Lower leg skin (tissue), 4 donors: ENCODE measurements at regions not wholly inside any gene's neighbourhood (a gene's known extent, or its start where the extent isn't known, plus 50 kb on each side); places are given as distances from the start of the nearest gene placed in this dataset.

ENCODE experiments used
- DNase-seq, 2 donors: peaks; one replicate each; pipeline ENCODE4 v3.0.0-alpha.2; 2019; ENCODE audit warnings: low spot score in 2 of 2
- H3K4me3 ChIP-seq: fragments of 200-600 bp; sonication (generic); 2 replicates; pipeline ENCODE4 v1.5.1; 2017; ENCODE audit warnings: mild to moderate bottlenecking, low read depth; ENCODE audit not compliant: poor library complexity, severe bottlenecking
- POLR2A ChIP-seq, 2 donors: fragments of 450-650 bp; IDR thresholded peaks; one replicate each; pipeline ENCODE4 v1.6.1; 2016 to 2017; ENCODE audit warnings: antibody characterized with exemption in 2 of 2, mild to moderate bottlenecking in 1 of 2, moderate library complexity in 1 of 2
- WGBS, 2 donors: methylation state at CpG; one replicate each; pipeline ENCODE4 v1.1.5; 2018; 5-methylcytosine and 5-hydroxymethylcytosine counted together
- intact Hi-C: fragments of 100-400 bp; cut with DNase I; formaldehyde crosslinking; loops from one replicate; pipeline ENCODE4 v1.15.0; 2023; ENCODE audit warnings: low total_unique reads
- TF ChIP-seq, protein P1 (sequence below), 3 donors: fragments of 450-650 bp; IDR thresholded peaks; one replicate each; pipeline ENCODE4 v1.5.1; 2016; ENCODE audit warnings: antibody characterized with exemption in 3 of 3, mild to moderate bottlenecking in 3 of 3, moderate library complexity in 2 of 3

- 94 to 98% methylated on average over 10 of the region's 10 CpGs for WGBS, 2 donors
- TF ChIP-seq, protein P1, sequence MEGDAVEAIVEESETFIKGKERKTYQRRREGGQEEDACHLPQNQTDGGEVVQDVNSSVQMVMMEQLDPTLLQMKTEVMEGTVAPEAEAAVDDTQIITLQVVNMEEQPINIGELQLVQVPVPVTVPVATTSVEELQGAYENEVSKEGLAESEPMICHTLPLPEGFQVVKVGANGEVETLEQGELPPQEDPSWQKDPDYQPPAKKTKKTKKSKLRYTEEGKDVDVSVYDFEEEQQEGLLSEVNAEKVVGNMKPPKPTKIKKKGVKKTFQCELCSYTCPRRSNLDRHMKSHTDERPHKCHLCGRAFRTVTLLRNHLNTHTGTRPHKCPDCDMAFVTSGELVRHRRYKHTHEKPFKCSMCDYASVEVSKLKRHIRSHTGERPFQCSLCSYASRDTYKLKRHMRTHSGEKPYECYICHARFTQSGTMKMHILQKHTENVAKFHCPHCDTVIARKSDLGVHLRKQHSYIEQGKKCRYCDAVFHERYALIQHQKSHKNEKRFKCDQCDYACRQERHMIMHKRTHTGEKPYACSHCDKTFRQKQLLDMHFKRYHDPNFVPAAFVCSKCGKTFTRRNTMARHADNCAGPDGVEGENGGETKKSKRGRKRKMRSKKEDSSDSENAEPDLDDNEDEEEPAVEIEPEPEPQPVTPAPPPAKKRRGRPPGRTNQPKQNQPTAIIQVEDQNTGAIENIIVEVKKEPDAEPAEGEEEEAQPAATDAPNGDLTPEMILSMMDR (IDR thresholded peaks at IDR 0.05), result no peak
- no peak for TF ChIP-seq POLR2A (IDR thresholded peaks at IDR 0.05)
- DNase-seq, result no peak
- intact Hi-C loops, result no loop called here
- no peak overlapping the region for H3K4me3 ChIP-seq
Measured at GRCh38 chr2:9789371-9789770, 53.9 kb upstream of the TAF1B start.

- intact Hi-C loops, result no loop called here
- DNase-seq, result no peak
- TF ChIP-seq, protein P1 (IDR thresholded peaks at IDR 0.05), result no peak
- no peak for TF ChIP-seq POLR2A (IDR thresholded peaks at IDR 0.05)
- 92 to 99% methylated on average over 8 of the region's 8 CpGs for WGBS, 2 donors
- no peak overlapping the region for H3K4me3 ChIP-seq
Measured at GRCh38 chr2:9790702-9791225, 52.5 kb upstream of the TAF1B start.

- intact Hi-C loops, result no loop called here
- WGBS, 2 donors, result 72 to 79% methylated on average over 4 of the region's 4 CpGs
- H3K4me3 ChIP-seq, result no peak overlapping the region
- no peak for DNase-seq
- TF ChIP-seq POLR2A (IDR thresholded peaks at IDR 0.05), result no peak
- TF ChIP-seq, protein P1 (IDR thresholded peaks at IDR 0.05), result no peak
Measured at GRCh38 chr2:9791711-9792110, 51.6 kb upstream of the TAF1B start.

- TF ChIP-seq, protein P1 (IDR thresholded peaks at IDR 0.05), result no peak
- no peak for TF ChIP-seq POLR2A (IDR thresholded peaks at IDR 0.05)
- WGBS, 2 donors, result 77 to 80% methylated on average over 13 of the region's 13 CpGs
- intact Hi-C loops, result no loop called here
- H3K4me3 ChIP-seq, result no peak overlapping the region
- no peak for DNase-seq
Measured at GRCh38 chr2:9793156-9793917, 49.9 kb upstream of the TAF1B start.
